ENCODE measurements at regions not wholly inside any gene's neighbourhood (a gene's known extent, or its start where the extent isn't known, plus 50 kb on each side); places are given as distances from the start of the nearest gene placed in this dataset.

DNA sequence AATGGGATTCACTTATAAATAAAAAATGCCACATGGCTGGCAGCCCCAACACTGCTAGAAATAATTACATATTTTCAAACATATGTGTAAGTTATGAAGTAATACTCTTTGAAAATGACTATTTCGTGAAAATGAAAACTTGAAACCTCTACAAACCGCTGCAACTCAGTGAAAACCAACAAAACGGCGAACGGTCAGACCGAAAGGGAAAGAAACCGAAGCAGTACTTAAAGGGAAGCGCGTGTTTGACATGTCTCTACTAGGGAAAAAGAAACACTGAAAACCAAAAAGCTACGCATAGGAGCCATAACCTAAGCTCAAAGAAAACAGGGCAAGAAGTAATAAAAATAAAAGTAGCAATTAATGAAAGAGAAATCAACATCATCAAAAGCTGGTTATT lies 121.0 kb upstream of the GGTLC1 start:
- Histone ChIP-seq H2AK5ac (ENCODE audit: low read length) (no peak overlapping the region), H4K8ac (ENCODE audit: low read depth, low read length) (no peak overlapping the region), H2AFZ (ENCODE audit: insufficient read depth, low read length, poor library complexity) (no peak overlapping the region), H2BK120ac (ENCODE audit: insufficient read depth, low read length, poor library complexity) (no peak overlapping the region), H3K4me1 (ENCODE audit: control insufficient read depth in 1 of 2, insufficient read depth in 2 of 2, low read length in 2 of 2) (peaks cover 0 to 2% of the 10 kb centered on the region in 2 experiments), H3K14ac (ENCODE audit: low read length) (no peak overlapping the region), H3K27me3 (ENCODE audit: insufficient read depth, low read length) (no peaks in the 10 kb centered on the region), H3K36me3 (ENCODE audit: control insufficient read depth in 1 of 2, insufficient read depth in 2 of 2, low read length in 2 of 2) (no peaks in the 10 kb centered on the region), H3K18ac (ENCODE audit: low read length) (no peak overlapping the region), H3K27ac (ENCODE audit: low read depth, low read length) (no peak overlapping the region), H3K79me2 (ENCODE audit: control insufficient read depth, insufficient read depth, low read length, poor library complexity) (no peaks in the 10 kb centered on the region), H3K9me3 (ENCODE audit: insufficient read depth, low read depth, low read length) (peaks cover 2% of the 10 kb centered on the region), H3K9ac (ENCODE audit: low read length) (no peak overlapping the region), H2BK12ac (ENCODE audit: low read length) (no peak overlapping the region), H4K12ac (ENCODE audit: low read depth, low read length) (no peak overlapping the region), H3K23ac (ENCODE audit: low read length) (no peak overlapping the region), H2BK5ac (ENCODE audit: low read depth, low read length, poor library complexity) (no peak overlapping the region), H3K4ac (ENCODE audit: low read depth, low read length) (no peak overlapping the region), H3K4me3 (ENCODE audit: low read depth, low read length) (no peak overlapping the region), H4K91ac (ENCODE audit: low read depth, low read length) (no peak overlapping the region), H3K4me2 (ENCODE audit: low read length) (no peak overlapping the region), H3K79me1 (ENCODE audit: low read length) (no peaks in the 10 kb centered on the region)
- no CpG with 5 or more reads among the region's 10 CpGs for WGBS (ENCODE audit: extremely low coverage, insufficient coverage, insufficient read length)
- no peak for DNase-seq

DNA sequence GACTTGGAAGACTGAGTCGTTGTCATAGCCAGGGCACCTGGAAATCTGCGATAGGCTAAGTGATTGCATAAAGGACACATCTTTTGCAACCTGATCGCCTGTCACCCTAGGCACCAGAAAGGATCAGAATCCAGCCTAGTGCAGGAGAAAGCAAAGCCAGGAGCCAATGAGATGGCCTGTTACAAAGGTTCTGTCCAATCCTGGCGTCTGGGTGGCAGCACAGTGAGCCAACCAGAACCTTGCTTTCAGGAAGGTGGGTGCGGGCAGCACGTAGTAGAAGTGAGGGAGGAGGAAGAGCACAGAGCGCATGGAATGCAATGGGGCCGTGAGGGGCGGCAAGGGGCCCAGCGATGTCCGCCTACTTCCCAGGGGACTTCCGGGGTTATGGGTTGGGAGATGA lies 120.4 kb upstream of the GGTLC1 start:
- Histone ChIP-seq H3K36me3 (ENCODE audit: control insufficient read depth in 1 of 2, insufficient read depth in 2 of 2, low read length in 2 of 2) (no peaks in the 10 kb centered on the region), H2AFZ (ENCODE audit: insufficient read depth, low read length, poor library complexity) (no peak overlapping the region), H3K27me3 (ENCODE audit: insufficient read depth, low read length) (no peaks in the 10 kb centered on the region), H3K4ac (ENCODE audit: low read depth, low read length) (no peak overlapping the region), H2BK5ac (ENCODE audit: low read depth, low read length, poor library complexity) (no peak overlapping the region), H3K27ac (ENCODE audit: low read depth, low read length) (no peak overlapping the region), H3K9ac (ENCODE audit: low read length) (no peak overlapping the region), H3K14ac (ENCODE audit: low read length) (no peak overlapping the region), H3K4me1 (ENCODE audit: control insufficient read depth in 1 of 2, insufficient read depth in 2 of 2, low read length in 2 of 2) (peaks cover 0 to 2% of the 10 kb centered on the region in 2 experiments), H2BK120ac (ENCODE audit: insufficient read depth, low read length, poor library complexity) (no peak overlapping the region), H4K12ac (ENCODE audit: low read depth, low read length) (no peak overlapping the region), H2AK5ac (ENCODE audit: low read length) (no peak overlapping the region), H3K23ac (ENCODE audit: low read length) (peak overlapping the region; percentile 6), H2BK12ac (ENCODE audit: low read length) (no peak overlapping the region), H4K91ac (ENCODE audit: low read depth, low read length) (no peak overlapping the region), H3K79me1 (ENCODE audit: low read length) (no peaks in the 10 kb centered on the region), H3K4me3 (ENCODE audit: low read depth, low read length) (no peak overlapping the region), H3K4me2 (ENCODE audit: low read length) (no peak overlapping the region), H3K18ac (ENCODE audit: low read length) (no peak overlapping the region), H3K79me2 (ENCODE audit: control insufficient read depth, insufficient read depth, low read length, poor library complexity) (no peaks in the 10 kb centered on the region), H3K9me3 (ENCODE audit: insufficient read depth, low read depth, low read length) (peaks cover 2% of the 10 kb centered on the region), H4K8ac (ENCODE audit: low read depth, low read length) (no peak overlapping the region)
- no CpG with 5 or more reads among the region's 12 CpGs for WGBS (ENCODE audit: extremely low coverage, insufficient coverage, insufficient read length)
- DNase-seq, result no peak

DNA sequence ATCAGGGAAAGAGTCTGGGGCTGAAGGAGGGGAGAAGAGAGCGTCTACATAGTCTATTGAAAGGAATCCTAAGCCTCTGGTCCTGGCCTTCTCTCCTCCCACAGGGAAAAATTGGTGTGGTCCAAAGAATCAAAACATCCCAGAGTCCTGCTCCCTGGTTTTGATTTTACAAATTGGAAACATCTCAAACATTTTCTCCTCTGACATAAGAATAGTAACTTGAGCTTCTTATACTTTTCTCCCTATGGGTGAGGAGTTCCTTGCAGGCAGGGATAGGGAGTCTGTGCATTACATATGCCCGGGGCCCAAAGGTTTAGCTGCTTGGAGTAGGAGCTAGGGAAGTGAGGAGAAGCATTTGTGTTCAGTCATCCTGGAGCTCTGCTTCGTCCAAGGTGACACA lies 120.0 kb upstream of the GGTLC1 start:
- no peak overlapping the region for H3K4me3 ChIP-seq (ENCODE audit: low read depth, low read length)
- H3K9me3 ChIP-seq (ENCODE audit: insufficient read depth, low read depth, low read length), result peaks cover 2% of the 10 kb centered on the region
- no peak overlapping the region for H4K12ac ChIP-seq (ENCODE audit: low read depth, low read length)
- H3K4me1 ChIP-seq (ENCODE audit: control insufficient read depth in 1 of 2, insufficient read depth in 2 of 2, low read length in 2 of 2), result peaks cover 0 to 2% of the 10 kb centered on the region in 2 experiments
- no peak for DNase-seq
- H3K4me2 ChIP-seq (ENCODE audit: low read length), result no peak overlapping the region
- no peak overlapping the region for H2AK5ac ChIP-seq (ENCODE audit: low read length)
- no peak overlapping the region for H3K14ac ChIP-seq (ENCODE audit: low read length)
- no peak overlapping the region for H2BK120ac ChIP-seq (ENCODE audit: insufficient read depth, low read length, poor library complexity)
- no peaks in the 10 kb centered on the region for H3K27me3 ChIP-seq (ENCODE audit: insufficient read depth, low read length)
- H3K9ac ChIP-seq (ENCODE audit: low read length), result no peak overlapping the region
- no peak overlapping the region for H3K18ac ChIP-seq (ENCODE audit: low read length)
- no peak overlapping the region for H3K4ac ChIP-seq (ENCODE audit: low read depth, low read length)
- H2BK5ac ChIP-seq (ENCODE audit: low read depth, low read length, poor library complexity), result no peak overlapping the region
- H3K36me3 ChIP-seq (ENCODE audit: control insufficient read depth in 1 of 2, insufficient read depth in 2 of 2, low read length in 2 of 2), result no peaks in the 10 kb centered on the region
- H3K79me2 ChIP-seq (ENCODE audit: control insufficient read depth, insufficient read depth, low read length, poor library complexity), result no peaks in the 10 kb centered on the region
- H3K23ac ChIP-seq (ENCODE audit: low read length), result no peak overlapping the region
- no peak overlapping the region for H2AFZ ChIP-seq (ENCODE audit: insufficient read depth, low read length, poor library complexity)
- H4K91ac ChIP-seq (ENCODE audit: low read depth, low read length), result no peak overlapping the region
- H3K79me1 ChIP-seq (ENCODE audit: low read length), result no peaks in the 10 kb centered on the region
- H2BK12ac ChIP-seq (ENCODE audit: low read length), result no peak overlapping the region
- no peak overlapping the region for H4K8ac ChIP-seq (ENCODE audit: low read depth, low read length)
- no peak overlapping the region for H3K27ac ChIP-seq (ENCODE audit: low read depth, low read length)
- WGBS (ENCODE audit: extremely low coverage, insufficient coverage, insufficient read length), result no CpG with 5 or more reads among the region's 3 CpGs

DNA sequence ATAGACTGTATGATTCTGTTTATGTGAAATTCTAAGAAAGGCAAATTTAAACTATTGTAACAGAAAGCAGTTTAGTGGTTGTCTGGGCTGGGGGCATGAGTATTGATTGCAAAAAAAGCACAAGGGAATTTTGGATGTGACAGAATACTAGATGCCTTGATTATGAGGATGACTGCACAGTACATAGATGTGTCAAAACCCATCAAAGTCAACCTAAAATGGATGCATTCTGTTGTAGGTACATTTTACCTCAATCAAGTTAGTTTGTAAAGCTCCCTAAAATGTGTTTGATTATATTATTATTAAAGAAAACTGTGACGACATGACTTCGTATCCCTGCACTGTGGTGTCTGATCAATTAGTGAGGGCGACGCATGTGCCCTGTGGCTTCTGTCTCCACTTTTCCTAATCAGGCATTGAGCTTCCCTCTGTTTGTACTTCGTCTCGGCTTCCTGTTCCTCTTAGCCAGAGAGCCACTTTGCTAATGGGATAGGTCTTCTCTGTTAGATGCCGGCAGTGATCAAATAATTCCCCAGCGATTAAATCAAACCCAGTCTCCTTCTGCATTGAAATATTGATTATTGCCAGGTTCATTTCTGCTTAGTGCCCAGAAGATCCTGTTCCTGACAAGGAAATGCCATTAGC lies 118.3 kb upstream of the GGTLC1 start:
- no CpG with 5 or more reads among the region's 8 CpGs for WGBS (ENCODE audit: extremely low coverage, insufficient coverage, insufficient read length)
- no peak overlapping the region for H3K14ac ChIP-seq (ENCODE audit: low read length)
- H3K4me3 ChIP-seq (ENCODE audit: low read depth, low read length), result no peak overlapping the region
- no peak overlapping the region for H3K4ac ChIP-seq (ENCODE audit: low read depth, low read length)
- H3K9ac ChIP-seq (ENCODE audit: low read length), result no peak overlapping the region
- no peak for DNase-seq
- H3K4me1 ChIP-seq (ENCODE audit: control insufficient read depth in 1 of 2, insufficient read depth in 2 of 2, low read length in 2 of 2), result peaks cover 0 to 2% of the 10 kb centered on the region in 2 experiments
- H3K36me3 ChIP-seq (ENCODE audit: control insufficient read depth in 1 of 2, insufficient read depth in 2 of 2, low read length in 2 of 2), result no peaks in the 10 kb centered on the region
- H4K12ac ChIP-seq (ENCODE audit: low read depth, low read length), result no peak overlapping the region
- no peak overlapping the region for H4K8ac ChIP-seq (ENCODE audit: low read depth, low read length)
- no peak overlapping the region for H3K27ac ChIP-seq (ENCODE audit: low read depth, low read length)
- H2BK5ac ChIP-seq (ENCODE audit: low read depth, low read length, poor library complexity), result no peak overlapping the region
- no peaks in the 10 kb centered on the region for H3K27me3 ChIP-seq (ENCODE audit: insufficient read depth, low read length)
- no peak overlapping the region for H2BK12ac ChIP-seq (ENCODE audit: low read length)
- H3K18ac ChIP-seq (ENCODE audit: low read length), result no peak overlapping the region
- no peak overlapping the region for H4K91ac ChIP-seq (ENCODE audit: low read depth, low read length)
- no peak overlapping the region for H3K4me2 ChIP-seq (ENCODE audit: low read length)
- H3K79me2 ChIP-seq (ENCODE audit: control insufficient read depth, insufficient read depth, low read length, poor library complexity), result no peaks in the 10 kb centered on the region
- H3K79me1 ChIP-seq (ENCODE audit: low read length), result no peaks in the 10 kb centered on the region
- no peak overlapping the region for H2AFZ ChIP-seq (ENCODE audit: insufficient read depth, low read length, poor library complexity)
- no peak overlapping the region for H2AK5ac ChIP-seq (ENCODE audit: low read length)
- no peak overlapping the region for H3K23ac ChIP-seq (ENCODE audit: low read length)
- no peak overlapping the region for H2BK120ac ChIP-seq (ENCODE audit: insufficient read depth, low read length, poor library complexity)
- peaks cover 1% of the 10 kb centered on the region for H3K9me3 ChIP-seq (ENCODE audit: insufficient read depth, low read depth, low read length)

Data from trophoblast cell (in vitro differentiated cells and primary cell).